ENCODE measurements at regions not wholly inside any gene's neighbourhood (a gene's known extent, or its start where the extent isn't known, plus 50 kb on each side); places are given as distances from the start of the nearest gene placed in this dataset.

GRCh38 chr7:19403691-19404090, 258.5 kb upstream of the FERD3L start:
- Histone ChIP-seq H3K14ac (ENCODE audit: insufficient read length) (no peak overlapping the region), H4K20me1 (replicated peaks in 1 of 2; ENCODE audit: control insufficient read depth in 1 of 2, insufficient read depth in 2 of 2, low read length in 2 of 2) (no peaks in the 10 kb centered on the region), H3K4me2 (ENCODE audit: insufficient read depth in 1 of 2, low read depth in 2 of 2, low read length in 2 of 2) (no peak overlapping the region), H3K9me3 (ENCODE audit: insufficient read depth in 2 of 2, low read depth in 1 of 2, low read length in 1 of 2) (no peaks in the 10 kb centered on the region), H3K4me3 (ENCODE audit: extremely low read depth in 1 of 4, insufficient read depth in 2 of 4, low read depth in 3 of 4, low read length in 4 of 4) (no peak overlapping the region), H4K91ac (replicated peaks; ENCODE audit: insufficient read length, low read length) (no peak overlapping the region), H3K23ac (ENCODE audit: insufficient read length) (no peak overlapping the region), H3K79me1 (ENCODE audit: low read depth, low read length) (no peaks in the 10 kb centered on the region), H3K4ac (replicated peaks; ENCODE audit: insufficient read length, low read depth, low read length) (no peak overlapping the region), H3K36me3 (ENCODE audit: control insufficient read depth in 2 of 4, insufficient read depth in 4 of 4, low read length in 3 of 4) (no peaks in the 10 kb centered on the region), H3K4me1 (replicated peaks in 1 of 4; ENCODE audit: control insufficient read depth in 3 of 4, insufficient read depth in 4 of 4, low read length in 3 of 4) (peaks cover 0 to 5% (median 3%) of the 10 kb centered on the region in 4 experiments; a peak in 4 of 7 replicates), H4K8ac (ENCODE audit: extremely low read depth, insufficient read depth, low read length) (no peak overlapping the region), H2BK12ac (ENCODE audit: low read depth, low read length) (no peak overlapping the region), H2BK120ac (replicated peaks; ENCODE audit: low read depth, low read length) (no peak overlapping the region), H4K5ac (ENCODE audit: insufficient read length, low read depth, low read length) (no peak overlapping the region), H3K27ac (ENCODE audit: low read depth, low read length) (no peak overlapping the region), H3K18ac (ENCODE audit: extremely low read depth, low read length) (no peak overlapping the region), H3K27me3 (replicated peaks in 1 of 4; ENCODE audit: control insufficient read depth in 3 of 4, extremely low read depth in 1 of 4, insufficient read depth in 3 of 4, low read length in 3 of 4) (no peaks in the 10 kb centered on the region), H2BK20ac (ENCODE audit: low read length) (no peak overlapping the region), H3K23me2 (ENCODE audit: low read depth, low read length) (no peaks in the 10 kb centered on the region), H2BK15ac (ENCODE audit: low read length) (no peak overlapping the region), H3K79me2 (ENCODE audit: control insufficient read depth in 1 of 2, insufficient read depth in 2 of 2, low read length in 2 of 2) (no peaks in the 10 kb centered on the region), H3K9ac (replicated peaks in 1 of 4; ENCODE audit: extremely low read depth in 1 of 4, low read depth in 3 of 4, low read length in 3 of 4) (no peak overlapping the region), H2AK5ac (ENCODE audit: low read depth, low read length) (no peak overlapping the region), H2AFZ (ENCODE audit: low read length) (no peak overlapping the region), H3K56ac (replicated peaks; ENCODE audit: insufficient read length, low read depth, low read length) (no peak overlapping the region), H2BK5ac (ENCODE audit: low read depth, low read length) (no peak overlapping the region)
- ChIA-PET POLR2A (ENCODE audit: partially characterized antibody) (no interaction called here), CTCF (ENCODE audit: partially characterized antibody) (interaction anchor here (0.8 to 1.6 kb wide), 4 partner anchors 10 to 1162 kb away, joined by 3 to 4 read pairs (median 4); no protein-coding TSS in a partner anchor)
- FAIRE-seq (no peak), DNase-seq (ENCODE audit: low read depth in 1 of 2, low spot score in 2 of 2) (no peak)
- WGBS, 2 experiments (ENCODE audit: extremely low coverage in 1 of 2, insufficient coverage in 1 of 2, insufficient read length in 1 of 2, insufficient replicate concordance in 2 of 2, low coverage in 1 of 2, low lambda C conversion rate in 2 of 2, missing lambda C conversion rate in 1 of 2): 97% methylated on average over 2 of the region's 2 CpGs; no CpG with 5 or more reads in 1 of the 2 experiments
- TF ChIP-seq BRCA1 (IDR thresholded peaks at IDR 0.05; ENCODE audit: low read depth, low read length) (no peak), EP300 (IDR thresholded peaks at IDR 0.05; ENCODE audit: borderline replicate concordance in 1 of 2, low read depth in 2 of 2, low read length in 2 of 2) (no peak), TAF1 (IDR thresholded peaks at IDR 0.05; ENCODE audit: low read depth, low read length) (no peak), SAP30 (IDR thresholded peaks at IDR 0.05; ENCODE audit: insufficient read depth, insufficient replicate concordance, low read length) (no peak), TCF12 (IDR thresholded peaks at IDR 0.05; ENCODE audit: low read depth, low read length) (no peak), KDM5A (IDR thresholded peaks at IDR 0.05; ENCODE audit: low read length) (no peak), CREB1 (IDR thresholded peaks at IDR 0.05) (no peak), E2F6 (IDR thresholded peaks at IDR 0.05) (no peak), TBP (IDR thresholded peaks at IDR 0.05; ENCODE audit: low read depth, low read length) (no peak), GTF2F1 (IDR thresholded peaks at IDR 0.05; ENCODE audit: borderline replicate concordance, low read depth, low read length) (no peak), SIRT6 (IDR thresholded peaks at IDR 0.05; ENCODE audit: low read length) (no peak), EGR1 (IDR thresholded peaks at IDR 0.05; ENCODE audit: borderline replicate concordance, low read depth, low read length) (no peak), CHD1 (IDR thresholded peaks at IDR 0.05; ENCODE audit: low read depth, low read length) (no peak), SUZ12 (IDR thresholded peaks at IDR 0.05; ENCODE audit: low read length) (no peak)
- TF ChIP-seq, protein P1, sequence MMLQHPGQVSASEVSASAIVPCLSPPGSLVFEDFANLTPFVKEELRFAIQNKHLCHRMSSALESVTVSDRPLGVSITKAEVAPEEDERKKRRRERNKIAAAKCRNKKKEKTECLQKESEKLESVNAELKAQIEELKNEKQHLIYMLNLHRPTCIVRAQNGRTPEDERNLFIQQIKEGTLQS (IDR thresholded peaks at IDR 0.05; ENCODE audit: insufficient read depth, low read depth, low read length): no peak

Measured in H1 (cell line).